GM23248 (cell line): ENCODE measurements at regions not wholly inside any gene's neighbourhood (a gene's known extent, or its start where the extent isn't known, plus 50 kb on each side); places are given as distances from the start of the nearest gene placed in this dataset.

Experiments
- EZH2 ChIP-seq: fragments of 200-600 bp; sonication (generic); IDR thresholded peaks from 2 replicates; pipeline ENCODE4 v1.6.1; 2018; ENCODE audit warnings: antibody characterized with exemption, mild to moderate bottlenecking; ENCODE audit not compliant: insufficient read depth, poor library complexity, severe bottlenecking
- EZH2phosphoT487 ChIP-seq: fragments of 200-600 bp; sonication (generic); IDR thresholded peaks from 2 replicates; pipeline ENCODE4 v1.6.1; 2018; ENCODE audit warnings: antibody characterized with exemption, moderate library complexity, mild to moderate bottlenecking, low read depth; ENCODE audit not compliant: insufficient read depth

DNA sequence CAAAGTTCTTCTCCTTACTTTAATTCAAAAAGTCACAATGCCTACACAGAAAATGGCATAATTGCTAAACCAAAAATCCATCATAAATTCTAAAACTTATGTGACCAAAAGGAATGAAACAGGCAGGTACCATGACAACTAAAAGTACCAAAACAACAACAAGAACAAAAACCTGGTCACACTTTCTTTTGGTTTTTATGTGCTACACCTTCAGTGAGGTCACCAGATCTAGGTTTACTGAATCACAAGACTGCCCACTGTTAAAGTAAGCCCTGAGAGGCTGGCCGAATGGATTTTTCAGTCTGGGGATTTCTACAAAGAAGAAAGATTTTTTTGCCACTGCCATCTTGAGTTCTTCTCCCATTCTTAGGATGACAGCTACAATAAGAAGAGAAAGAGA lies 583.0 kb upstream of the PKN2 start:
- TF ChIP-seq EZH2 (no peak), EZH2phosphoT487 (no peak)
